SK-N-MC (cell line): ENCODE measurements at regions not wholly inside any gene's neighbourhood (a gene's known extent, or its start where the extent isn't known, plus 50 kb on each side); places are given as distances from the start of the nearest gene placed in this dataset.

Experiments
- EZH2 ChIP-seq: fragments of 200-600 bp; sonication (generic); IDR thresholded peaks from one replicate; pipeline ENCODE4 v1.6.1; 2017; ENCODE audit warnings: antibody characterized with exemption
- POLR2AphosphoS5 ChIP-seq: IDR thresholded peaks from 2 replicates; pipeline ENCODE4 v1.6.1; 2012; ENCODE audit warnings: mild to moderate bottlenecking, low read depth, low read length, borderline replicate concordance

- TF ChIP-seq EZH2 (no peak), POLR2AphosphoS5 (no peak)
These were observed 96.2 kb upstream of the EYS start for GRCh38 chr6:65803186-65803585.
